TTC549 (cell line): ENCODE measurements at regions not wholly inside any gene's neighbourhood (a gene's known extent, or its start where the extent isn't known, plus 50 kb on each side); places are given as distances from the start of the nearest gene placed in this dataset.
"Not testable (repeated sequence)": the region's sequence is repeated elsewhere in the genome, so short reads cannot be mapped to it uniquely, and the experiment has no call there.

Experiments used
- FAIRE-seq: peaks from 2 replicates; lab custom pipeline; 2012; peaks lifted over from hg19 to GRCh38; lab: Jason Lieb, UNC

DNA sequence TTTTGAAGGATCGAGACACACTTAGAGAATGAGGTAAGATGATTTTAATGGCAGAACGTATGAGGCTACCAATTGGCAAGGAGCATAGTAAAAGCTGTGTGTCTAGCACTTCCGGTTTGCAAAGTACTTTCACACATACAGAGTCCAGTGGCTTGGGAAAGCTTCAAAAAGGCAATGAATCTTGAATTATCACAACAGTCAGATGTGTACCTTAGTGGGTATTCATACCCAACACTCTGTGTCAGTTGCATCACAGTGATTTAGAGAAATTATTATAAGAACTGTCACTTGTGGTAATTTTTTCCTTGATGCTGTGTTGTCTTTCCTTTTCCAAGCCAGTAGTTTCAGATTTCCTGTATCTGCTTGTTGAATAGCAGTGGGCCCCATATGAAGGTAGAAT, 424.1 kb downstream of the PCNX1 start:
- FAIRE-seq, result no peak

DNA sequence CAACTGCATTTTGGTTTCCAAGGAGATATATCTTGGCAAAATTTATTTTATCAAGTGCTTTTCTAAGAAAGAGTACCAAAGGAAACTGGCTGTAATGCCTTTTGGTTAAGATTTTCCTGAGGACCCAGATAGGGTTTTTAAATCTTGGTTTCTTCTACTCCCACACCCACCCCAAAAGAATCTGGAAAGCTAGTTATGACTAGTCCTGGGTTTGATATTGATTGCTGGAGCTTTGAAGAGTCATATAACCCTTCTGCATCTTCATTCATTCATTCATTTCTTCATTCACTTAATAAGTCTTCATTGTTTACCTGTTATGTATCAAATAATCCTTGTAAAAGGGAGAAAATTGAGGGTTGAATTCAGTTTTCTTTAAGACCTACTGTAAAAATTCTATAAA, 425.2 kb downstream of the PCNX1 start:
- FAIRE-seq, result no peak

DNA sequence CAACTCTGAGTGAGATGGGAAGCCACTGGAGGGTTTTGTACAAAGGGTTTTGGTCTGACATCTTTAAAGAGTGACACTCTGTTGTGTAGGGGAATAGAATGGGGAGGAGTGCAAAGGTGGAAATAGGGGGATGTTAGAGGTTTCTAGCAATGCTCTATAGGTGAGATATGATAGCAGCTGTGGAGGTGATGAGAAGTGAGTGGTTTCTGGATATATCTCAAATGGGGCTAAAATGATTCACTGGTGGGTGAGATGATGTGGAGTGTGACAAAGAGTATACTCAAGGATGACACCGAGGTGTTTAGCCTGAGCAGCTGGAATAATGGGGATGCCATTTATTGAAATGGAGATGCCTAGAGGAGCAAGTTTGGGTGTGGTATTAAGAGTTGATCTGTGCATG, 426.4 kb downstream of the PCNX1 start:
- no peak for FAIRE-seq

GRCh38 chr14:71336489-71337192, 429.4 kb downstream of the PCNX1 start:
- no peak for FAIRE-seq

DNA sequence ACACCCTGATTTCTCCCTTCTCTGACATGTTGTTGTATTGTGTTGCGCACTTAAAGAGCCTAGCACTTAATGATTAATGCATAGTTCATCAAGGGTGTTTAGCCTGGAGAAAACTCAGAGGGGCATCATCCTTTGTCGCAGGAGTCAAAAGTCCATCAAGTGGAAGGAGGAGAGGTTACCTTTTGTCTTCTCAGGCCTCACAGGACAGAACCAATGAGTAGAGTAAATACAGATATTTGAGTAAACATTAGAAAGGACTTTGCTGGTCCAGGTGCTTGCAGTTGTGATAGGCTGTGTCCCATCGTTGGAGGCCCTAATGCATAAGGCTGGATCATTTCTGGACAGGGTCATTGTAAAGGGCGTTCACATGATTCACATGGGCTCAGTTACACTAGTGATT, 430.9 kb downstream of the PCNX1 start:
- no peak for FAIRE-seq

GRCh38 chr14:71339650-71340415, 432.6 kb downstream of the PCNX1 start:
- FAIRE-seq, result no peak

DNA sequence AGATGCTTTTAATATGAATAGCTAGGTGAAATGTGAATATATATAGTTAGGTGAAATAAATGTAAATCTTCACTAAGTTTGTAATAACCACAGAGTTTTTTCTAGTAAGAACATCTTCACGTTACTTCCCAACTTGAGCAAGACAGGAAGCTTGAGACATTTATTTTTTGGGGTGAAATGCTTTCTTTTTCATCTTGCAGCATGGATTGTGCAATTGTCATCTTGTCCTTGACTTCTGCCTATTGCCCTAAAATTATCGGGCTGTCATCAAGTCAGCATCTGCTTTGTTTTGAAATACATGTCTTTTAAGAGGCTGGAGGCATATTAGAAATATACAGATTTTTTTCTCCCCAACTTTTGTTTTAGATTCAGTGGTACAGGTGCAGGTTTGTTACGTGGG, 433.9 kb downstream of the PCNX1 start:
- no peak for FAIRE-seq

DNA sequence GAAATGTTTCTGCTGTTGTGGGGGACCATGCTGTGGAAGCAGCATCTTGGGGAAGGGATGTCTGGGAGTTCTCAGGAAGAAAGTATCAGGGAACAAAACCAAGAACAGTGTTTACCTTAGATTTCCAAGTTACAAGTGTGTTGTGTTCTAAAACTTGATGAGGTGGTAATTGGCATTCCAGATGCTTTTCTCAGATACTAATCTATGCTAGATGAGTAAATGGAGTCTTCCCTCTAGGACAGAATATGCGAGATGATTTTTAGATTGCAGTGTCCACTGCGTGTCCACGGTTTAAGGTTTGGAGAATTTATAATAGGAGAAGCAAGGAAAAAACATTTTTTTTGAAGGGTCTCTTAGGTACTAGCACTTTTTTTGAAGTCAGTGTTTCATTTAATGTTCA, 436.5 kb downstream of the PCNX1 start:
- FAIRE-seq, result no peak

DNA sequence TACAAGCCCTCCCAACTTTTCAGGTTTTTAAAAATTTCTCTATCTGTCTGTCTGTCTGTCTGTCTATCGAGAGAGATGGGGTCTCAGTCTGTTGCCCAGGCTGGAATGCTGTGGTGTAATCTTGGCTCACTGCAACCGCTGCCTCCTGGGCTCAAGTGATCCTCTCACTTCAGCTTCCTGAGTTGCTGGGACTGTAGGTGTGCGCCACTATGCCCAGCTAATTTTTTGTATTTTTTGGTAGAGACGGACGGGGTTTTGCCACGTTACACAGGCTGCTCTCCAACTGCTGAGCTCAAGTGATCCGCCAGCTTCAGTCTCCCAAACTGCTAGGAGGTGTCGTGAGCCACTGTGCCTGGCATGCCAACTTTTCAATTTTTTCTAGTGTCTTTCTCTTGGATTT, 437.2 kb downstream of the PCNX1 start:
- no peak for FAIRE-seq

GRCh38 chr14:71346685-71347084, 439.4 kb downstream of the PCNX1 start:
- no peak for FAIRE-seq

DNA sequence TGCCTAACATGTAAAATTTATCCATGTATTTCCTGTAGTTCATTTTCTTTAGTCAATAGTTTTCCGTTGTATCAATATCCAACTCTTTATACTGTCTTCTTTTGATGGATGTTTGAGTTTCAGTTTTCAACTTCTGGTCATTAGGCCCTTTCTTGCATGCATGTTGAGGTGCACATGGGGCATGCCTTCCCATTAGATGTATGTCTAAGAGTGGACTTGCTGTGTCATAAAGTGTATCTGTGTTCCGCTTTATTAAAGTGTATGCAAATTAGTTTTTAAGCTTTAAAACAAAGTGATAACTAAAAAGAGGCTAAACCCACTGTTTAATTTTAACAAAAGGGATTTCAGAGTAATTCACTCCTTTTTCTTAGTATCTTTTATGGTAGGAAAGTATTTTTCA, 441.1 kb downstream of the PCNX1 start:
- no peak for FAIRE-seq

- FAIRE-seq, result no peak
Observed at GRCh38 chr14:71348817-71349216, 441.6 kb downstream of the PCNX1 start.

DNA sequence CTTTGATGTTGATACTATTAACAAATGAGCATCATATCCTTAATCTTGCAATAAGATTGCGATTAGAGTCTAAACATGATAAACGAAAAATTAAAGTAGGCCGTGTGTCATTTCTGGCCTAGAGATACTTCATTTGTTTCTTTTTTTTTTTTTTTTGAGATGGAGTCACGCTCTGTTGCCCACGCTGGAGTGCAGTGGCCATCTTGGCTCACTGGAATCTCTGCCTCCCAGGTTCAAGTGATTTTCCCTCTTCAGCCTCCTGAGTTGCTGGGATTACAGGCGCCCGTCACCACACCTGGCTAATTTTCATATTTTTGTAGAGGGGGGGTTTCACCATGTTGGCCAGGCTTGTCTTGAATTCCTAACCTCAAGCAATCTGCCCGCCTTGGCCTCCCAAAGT, 446.9 kb downstream of the PCNX1 start:
- no peak for FAIRE-seq

DNA sequence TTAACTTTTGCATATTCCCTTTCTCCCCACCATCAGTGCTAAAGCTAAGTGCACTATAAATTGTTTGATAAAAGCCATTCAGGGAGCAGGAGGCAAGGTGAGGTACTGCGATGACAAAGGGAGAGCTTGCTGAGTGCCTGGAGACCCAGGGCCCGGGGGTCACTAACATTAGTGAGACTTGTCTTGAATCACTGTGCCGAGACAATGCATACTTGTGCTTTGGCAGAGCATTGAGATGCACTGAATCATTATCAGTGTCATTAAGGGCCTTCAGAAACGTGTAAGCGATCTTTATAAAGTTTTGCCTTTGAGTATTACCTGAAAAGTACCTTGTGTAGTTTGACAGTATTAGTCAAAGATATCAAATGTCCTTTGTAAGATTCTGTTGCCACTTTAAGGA, 447.5 kb downstream of the PCNX1 start:
- FAIRE-seq, result no peak

DNA sequence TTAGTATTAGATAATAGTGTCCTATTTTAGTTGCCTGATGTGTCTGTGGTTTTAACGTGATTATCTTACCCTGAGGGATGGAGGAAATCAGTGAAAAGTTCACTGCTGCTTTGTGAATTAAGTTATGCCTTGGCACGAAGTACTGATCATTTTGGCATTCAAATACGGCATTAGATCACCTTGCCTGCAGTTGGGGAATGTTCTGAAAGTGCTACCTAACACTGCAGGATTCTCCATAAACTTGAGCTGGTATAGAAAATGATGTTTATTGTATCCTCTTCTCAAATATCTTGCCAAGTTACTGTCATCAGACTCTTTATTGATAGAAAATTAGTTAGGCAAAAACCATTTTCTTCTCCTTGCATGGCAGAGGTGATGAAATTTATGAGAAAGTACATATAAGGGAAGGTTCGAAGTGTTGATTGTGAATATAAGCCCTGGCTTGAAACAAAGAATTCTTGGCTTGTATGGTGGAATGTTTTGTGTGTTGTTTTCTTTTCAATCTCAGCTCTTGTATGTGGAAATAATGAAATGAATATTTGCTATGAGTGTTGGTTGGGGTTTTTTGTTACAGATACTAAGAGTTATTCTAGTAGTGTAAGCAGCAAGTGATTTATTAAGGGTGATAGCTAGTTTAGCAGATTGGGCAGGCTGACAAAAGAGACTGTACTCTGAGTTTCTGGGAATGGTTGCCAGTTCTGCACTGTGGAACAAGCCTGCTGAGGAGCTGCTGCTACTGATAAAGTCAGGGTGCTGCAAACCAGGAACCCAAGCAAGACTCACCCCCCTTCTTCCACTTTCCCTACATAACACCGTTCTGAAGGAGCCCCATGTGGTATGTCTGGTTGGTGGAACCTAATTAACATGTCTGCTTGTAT, 448.3 kb downstream of the PCNX1 start:
- FAIRE-seq, result no peak

DNA sequence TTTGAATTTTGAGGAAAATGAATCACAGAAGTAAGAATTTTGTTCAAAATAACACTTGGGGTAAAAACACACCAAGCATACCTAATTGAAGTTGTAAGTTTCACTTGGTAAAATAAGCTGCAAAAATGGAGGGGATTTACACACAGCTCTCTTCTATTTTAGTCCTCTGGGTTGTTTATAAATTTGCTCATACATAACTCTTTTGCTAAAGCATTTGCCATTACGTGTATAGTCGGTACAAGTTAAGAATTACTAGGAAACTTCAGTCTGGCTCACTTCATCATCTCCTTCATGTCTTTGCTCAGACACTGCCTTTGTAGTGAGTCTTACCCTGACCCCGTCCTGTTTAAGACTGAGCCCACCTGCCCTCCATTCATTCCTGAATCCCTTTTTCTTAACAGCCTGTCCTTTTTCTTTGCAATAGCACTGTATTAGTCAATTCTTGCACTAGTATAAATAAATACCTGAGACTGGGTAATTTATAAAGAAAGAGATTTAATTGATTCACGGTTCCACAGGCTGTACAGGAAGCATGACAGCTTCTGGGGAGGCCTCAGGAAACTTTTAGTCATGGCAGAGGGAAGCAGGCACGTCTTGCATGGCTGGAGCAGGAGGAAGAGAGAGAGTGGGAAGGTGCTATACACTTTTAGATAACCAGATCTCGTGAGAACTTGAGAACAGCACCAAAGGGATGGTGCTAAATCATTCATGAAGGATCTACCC, 451.1 kb downstream of the PCNX1 start:
- FAIRE-seq, result no peak

GRCh38 chr14:71358932-71359421, 451.7 kb downstream of the PCNX1 start:
- not testable (repeated sequence) for FAIRE-seq

DNA sequence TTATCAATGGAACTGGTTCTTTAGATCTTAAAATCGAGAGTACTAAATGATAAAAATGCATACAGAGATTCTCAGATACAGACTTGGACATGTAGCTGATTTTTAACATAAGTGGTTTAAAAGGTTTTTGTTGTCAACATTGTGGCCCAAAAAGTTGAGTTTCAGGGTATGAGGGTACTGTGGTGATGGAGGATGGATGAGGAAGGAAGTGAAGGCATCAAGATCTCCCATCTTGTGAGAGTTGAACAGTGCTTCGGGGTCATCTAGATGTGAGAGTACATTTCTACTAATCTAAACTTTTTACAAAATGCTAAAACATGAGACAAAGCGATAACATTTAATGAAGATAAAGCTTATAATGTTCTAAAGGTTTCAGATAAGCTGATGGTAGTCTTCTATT, 452.6 kb downstream of the PCNX1 start:
- no peak for FAIRE-seq

DNA sequence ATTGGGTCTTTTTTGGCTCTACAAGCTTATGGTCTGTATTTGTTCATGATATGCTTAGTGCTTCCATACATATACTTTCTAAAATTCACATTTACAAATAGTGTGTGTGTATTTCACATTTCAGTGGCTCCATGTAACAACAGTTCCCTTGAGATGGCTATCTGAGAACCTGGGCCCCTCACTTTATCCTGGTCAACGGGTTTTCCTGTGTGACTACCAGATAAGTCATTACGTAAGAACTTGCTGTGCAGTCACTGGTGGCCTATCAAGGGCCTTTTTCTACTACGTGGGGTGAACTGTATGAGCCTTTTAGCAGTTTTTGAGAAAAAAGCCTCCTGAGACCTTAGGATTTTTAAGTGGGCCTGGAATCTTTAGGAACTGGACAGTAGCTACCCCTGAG, 454.1 kb downstream of the PCNX1 start:
- FAIRE-seq, result no peak

DNA sequence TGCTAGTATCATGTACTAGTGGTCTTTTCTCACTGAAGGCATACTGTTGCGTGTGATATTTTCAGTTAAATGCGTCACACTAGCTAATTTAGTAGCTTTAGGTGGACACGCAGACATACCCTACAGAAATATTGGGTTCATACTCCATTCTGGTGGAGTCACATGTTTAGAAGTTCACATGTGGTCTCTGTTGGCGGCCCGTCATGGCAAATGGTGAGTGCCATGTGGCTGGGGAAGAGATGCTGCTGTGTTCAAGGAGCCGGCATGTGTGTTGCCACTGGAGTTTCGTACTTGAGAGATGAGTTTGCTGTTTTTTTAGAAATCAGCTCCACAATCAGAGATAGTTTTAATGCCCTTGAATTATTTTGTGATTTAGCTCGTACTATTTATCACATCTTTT, 454.6 kb downstream of the PCNX1 start:
- FAIRE-seq, result no peak

DNA sequence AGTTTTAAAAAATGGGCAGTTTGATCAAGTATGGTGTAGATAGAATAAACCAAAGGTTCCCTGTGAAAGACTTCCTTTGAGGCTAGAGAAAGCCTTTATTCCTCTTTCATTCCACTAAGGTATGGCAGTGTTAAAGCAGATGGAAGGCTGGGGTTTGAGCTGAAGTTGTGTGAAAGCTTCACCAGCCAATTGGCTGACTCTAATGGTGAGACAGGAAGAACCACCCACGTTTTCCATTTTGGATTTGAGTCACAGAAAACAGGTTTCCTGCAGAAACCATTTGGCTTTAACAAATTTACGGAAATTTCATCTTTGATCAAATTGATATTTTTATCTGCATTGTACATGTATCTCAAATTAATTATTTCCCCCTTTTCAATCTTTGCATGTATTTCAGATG, 455.0 kb downstream of the PCNX1 start:
- no peak for FAIRE-seq

- no peak for FAIRE-seq
Observed at GRCh38 chr14:71362920-71363584, 455.8 kb downstream of the PCNX1 start.
